LNCAP (cell line): ENCODE measurements at regions not wholly inside any gene's neighbourhood (a gene's known extent, or its start where the extent isn't known, plus 50 kb on each side); places are given as distances from the start of the nearest gene placed in this dataset.

Source experiments
- TF ChIP-seq, protein P1 (sequence below): fragments of 450-650 bp; IDR thresholded peaks from 2 replicates; pipeline ENCODE4 v1.5.1; 2017; ENCODE audit warnings: mild to moderate bottlenecking

DNA sequence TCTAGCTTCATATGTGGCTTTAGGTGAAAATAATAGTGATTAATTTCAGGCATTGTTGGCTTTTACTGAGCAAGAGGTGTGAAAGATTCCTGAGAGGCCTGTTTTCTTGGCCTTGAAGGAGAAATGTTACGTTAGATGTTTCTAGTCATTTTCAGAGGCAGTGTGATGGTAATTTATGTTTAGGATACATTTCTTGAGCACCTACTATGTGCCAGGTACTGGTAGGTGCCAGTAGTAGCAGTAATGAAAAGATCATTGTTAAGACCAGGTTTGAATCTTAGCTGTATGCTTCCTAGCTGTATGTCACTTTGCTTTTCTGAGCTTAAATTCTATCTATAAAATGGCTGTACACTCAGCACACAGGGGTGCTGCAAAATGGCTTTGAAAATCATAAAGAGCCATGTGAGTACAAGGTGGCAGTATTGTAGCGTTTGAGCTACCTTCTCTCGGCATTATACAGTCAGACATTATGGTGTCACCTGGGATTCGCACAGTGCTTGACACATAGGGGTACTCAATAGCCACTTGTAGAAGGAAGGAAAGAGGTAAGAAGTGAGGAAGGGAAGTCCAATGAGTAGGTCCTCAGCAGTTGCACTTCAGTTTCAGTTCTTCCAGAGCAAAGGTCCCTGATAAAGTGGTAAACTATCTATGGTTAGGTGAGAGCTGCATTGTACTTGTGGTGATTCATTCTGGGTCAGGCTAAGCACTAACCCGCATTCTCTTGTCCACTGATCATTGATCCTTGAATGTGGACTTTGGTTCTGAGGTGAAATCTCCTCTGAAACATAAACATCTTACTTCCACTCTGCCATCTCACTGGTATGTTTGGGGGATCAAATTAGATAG is 166.5 kb upstream of the NR3C1 start:
- TF ChIP-seq, protein P1, sequence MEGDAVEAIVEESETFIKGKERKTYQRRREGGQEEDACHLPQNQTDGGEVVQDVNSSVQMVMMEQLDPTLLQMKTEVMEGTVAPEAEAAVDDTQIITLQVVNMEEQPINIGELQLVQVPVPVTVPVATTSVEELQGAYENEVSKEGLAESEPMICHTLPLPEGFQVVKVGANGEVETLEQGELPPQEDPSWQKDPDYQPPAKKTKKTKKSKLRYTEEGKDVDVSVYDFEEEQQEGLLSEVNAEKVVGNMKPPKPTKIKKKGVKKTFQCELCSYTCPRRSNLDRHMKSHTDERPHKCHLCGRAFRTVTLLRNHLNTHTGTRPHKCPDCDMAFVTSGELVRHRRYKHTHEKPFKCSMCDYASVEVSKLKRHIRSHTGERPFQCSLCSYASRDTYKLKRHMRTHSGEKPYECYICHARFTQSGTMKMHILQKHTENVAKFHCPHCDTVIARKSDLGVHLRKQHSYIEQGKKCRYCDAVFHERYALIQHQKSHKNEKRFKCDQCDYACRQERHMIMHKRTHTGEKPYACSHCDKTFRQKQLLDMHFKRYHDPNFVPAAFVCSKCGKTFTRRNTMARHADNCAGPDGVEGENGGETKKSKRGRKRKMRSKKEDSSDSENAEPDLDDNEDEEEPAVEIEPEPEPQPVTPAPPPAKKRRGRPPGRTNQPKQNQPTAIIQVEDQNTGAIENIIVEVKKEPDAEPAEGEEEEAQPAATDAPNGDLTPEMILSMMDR, result no peak

DNA sequence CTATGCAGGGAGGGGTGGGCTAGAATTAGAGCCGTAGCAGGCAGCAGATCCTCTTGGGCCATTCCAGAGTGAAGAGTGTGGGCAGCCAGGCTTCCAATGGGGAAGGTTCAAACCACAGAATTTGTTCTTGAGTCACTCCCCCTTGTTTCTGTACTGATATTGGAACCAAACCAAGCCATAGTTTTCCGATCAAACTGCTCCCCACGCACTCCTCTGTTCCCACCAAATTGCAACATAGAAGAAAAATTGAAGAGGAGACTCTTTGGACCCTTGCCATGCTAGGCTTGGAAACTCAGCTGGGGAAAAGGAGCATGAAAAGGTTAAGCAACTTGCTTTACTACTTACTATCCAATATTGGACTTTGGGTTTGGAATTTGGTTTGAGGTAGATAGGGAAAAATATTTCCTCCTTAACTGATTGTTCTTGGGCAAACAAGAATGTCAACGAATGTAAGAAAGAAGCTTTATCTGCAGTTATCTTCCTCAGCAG is 165.8 kb upstream of the NR3C1 start:
- TF ChIP-seq, protein P1, result no peak

DNA sequence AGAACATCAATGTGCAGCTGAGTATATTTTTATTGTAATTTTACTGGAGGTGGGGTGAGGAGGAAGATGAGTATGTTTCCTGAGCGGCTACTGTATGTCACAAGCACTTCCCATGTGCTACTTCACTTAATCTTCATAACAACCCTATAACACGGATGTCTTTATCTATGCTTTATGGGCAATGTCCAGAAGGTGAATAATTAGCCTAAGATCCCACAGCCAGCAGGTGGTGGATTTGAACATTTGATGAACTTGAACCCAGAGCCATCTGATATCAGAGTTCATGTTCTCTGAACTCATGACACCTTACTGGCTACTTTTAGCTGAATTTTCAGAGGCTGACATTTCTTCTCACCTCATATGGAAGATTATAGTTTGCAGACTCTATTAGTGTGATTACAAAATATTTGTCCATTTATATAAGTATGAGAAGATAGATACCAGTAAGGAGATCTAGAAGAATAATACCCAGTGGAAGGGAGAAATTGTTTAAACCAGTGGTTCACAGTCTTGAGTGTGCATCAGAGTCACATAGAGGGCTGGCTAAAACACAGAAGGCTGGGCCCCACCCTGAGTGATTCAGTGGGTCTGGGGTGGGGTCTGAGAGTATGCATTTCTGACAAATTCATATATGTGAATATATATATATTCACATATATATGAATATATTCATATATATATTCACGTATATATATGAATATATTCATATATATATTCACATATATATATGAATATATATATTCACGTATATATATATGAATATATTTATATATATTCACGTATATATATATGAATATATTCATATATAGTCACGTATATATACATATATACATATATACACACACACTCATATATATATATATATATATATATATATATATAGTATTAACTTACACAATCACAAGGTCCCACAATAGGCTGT is 164.4 kb upstream of the NR3C1 start:
- TF ChIP-seq, protein P1, result no peak

DNA sequence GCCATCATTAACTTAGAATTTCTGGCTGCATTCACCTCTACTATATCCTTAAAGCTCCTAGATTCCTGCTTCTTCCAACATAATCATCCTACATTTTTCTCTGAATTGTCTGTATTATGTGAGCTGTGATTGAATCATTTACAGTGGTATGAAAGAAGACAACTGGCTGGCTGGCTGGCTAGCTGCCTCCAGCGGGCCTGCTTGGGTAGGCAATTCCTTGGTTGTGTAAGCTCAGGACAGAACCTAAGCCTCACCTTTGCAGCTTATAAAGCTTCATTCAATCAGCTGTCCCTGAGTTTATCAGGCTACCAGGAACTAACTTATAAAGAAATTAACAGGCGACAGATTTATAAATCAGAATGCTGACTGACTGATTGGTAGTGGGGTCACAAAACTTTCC is 162.7 kb upstream of the NR3C1 start:
- TF ChIP-seq, protein P1, result no peak

DNA sequence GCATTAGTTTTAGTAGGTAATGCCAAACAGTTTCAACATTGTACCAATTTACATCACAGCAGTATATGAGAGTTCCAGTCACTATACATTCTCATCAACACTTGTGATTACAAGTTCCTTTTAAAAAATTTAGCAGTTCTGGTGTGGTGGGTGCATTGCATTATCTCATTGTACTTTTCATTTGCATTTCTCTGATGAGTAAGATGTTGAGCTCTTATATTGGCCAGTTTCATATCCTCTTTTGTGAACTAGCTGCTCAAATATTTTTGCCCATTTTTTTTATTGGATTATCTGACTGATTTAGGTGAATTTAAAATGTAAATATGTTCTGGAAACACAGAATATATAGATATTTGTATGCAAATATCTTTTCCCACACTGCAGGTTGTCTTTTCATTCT is 160.9 kb upstream of the NR3C1 start:
- TF ChIP-seq, protein P1, result no peak

DNA sequence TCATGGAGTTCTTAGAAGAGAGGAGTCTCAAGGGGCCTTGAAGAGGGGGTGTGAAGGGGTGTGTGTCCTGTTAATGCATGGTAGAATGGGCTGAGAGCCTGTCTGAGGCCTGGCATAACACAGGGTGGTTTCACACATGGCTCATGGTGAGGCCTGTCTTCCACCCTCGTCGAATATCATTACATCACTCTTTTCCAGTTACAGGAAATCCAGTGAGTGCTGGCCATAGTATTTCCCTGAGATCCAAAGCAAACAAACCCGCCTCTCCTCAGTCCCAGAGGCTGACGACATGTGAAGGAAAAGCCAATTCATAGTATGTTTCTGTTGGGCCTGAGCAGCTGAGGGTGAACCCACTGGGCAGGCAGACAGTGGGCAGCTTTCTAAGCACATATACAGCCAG is 159.4 kb upstream of the NR3C1 start:
- TF ChIP-seq, protein P1, result no peak

DNA sequence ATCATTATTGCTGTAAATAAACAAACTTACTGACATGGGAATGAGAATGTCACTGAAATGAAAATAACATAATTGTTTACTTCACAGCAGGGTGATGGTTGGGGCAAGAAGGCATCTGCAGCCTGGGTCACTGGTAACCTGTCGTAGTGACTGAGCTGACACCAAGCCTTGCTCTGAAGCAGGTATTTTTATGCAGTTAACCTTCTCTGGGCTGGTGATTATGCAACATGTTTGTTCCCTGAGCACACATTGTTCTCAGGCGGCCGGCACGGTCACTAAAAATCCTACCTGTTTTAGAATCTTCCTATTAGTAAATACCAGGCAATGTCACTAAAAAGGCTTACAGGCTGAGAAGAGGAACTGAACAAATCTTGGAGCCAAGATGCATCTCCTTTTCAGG is 157.7 kb upstream of the NR3C1 start:
- TF ChIP-seq, protein P1, result no peak
